ENCODE measurements at regions not wholly inside any gene's neighbourhood (a gene's known extent, or its start where the extent isn't known, plus 50 kb on each side); places are given as distances from the start of the nearest gene placed in this dataset.

DNA sequence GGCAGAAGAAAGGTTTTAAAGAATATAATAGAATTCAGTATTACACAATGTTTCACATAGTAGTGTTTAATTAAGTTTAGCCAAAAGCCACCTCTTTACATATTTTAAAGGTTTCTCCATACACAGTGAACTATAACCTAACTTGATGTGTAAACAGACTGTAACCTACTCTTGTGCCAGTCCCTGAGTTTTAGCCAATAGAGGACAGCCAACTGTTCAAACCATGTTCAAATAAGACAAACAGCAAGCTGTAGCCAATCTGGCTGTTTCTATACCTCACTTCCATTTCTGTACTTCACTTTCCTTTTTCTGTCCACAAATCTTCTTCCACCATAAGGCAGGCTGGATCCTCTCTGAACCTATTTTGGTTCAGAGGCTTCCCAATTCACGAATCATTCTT lies 65.2 kb downstream of the TEX13C start:
- DNase-seq = no peak
- Histone ChIP-seq H3K27me3 (peaks cover 0 to 4% (median 0%) of the 10 kb centered on the region in 9 donors), H3K4me1 (no peaks in the 10 kb centered on the region), H3K27ac (no peak overlapping the region), H3K4me3 (no peak overlapping the region), H3K9me3 (no peaks in the 10 kb centered on the region), H3K36me3 (no peaks in the 10 kb centered on the region)
- ATAC-seq = no peak
- 40 to 64% (median 60%) methylated on average over 1 of the region's 1 CpG for whole genome bisulfite sequencing, 4 donors
- intact Hi-C loops (cut with DNase I) = no loop called here
- no peak for TF ChIP-seq POLR2A (IDR thresholded peaks at IDR 0.05)
- TF ChIP-seq, protein P1, sequence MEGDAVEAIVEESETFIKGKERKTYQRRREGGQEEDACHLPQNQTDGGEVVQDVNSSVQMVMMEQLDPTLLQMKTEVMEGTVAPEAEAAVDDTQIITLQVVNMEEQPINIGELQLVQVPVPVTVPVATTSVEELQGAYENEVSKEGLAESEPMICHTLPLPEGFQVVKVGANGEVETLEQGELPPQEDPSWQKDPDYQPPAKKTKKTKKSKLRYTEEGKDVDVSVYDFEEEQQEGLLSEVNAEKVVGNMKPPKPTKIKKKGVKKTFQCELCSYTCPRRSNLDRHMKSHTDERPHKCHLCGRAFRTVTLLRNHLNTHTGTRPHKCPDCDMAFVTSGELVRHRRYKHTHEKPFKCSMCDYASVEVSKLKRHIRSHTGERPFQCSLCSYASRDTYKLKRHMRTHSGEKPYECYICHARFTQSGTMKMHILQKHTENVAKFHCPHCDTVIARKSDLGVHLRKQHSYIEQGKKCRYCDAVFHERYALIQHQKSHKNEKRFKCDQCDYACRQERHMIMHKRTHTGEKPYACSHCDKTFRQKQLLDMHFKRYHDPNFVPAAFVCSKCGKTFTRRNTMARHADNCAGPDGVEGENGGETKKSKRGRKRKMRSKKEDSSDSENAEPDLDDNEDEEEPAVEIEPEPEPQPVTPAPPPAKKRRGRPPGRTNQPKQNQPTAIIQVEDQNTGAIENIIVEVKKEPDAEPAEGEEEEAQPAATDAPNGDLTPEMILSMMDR (IDR thresholded peaks at IDR 0.05) = no peak

DNA sequence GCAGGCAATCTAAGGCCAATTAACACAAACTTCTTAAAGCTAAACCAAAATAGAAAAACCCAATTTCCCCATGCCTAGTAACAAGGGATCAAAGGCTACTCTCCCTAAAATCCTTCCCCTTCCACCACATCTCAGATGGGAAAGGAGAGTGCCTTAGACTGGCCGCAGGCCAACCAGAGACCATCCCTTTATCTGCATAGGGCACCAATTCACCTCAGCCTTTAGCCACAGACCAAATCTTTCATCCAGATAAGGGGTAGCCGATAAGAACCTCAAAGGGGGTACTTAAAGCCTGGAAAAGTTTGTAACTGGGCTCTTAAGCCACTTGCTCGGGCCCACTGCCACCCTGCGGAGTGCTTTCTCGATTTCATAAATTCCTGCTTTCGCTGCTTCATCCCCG lies 68.3 kb downstream of the TEX13C start:
- 42 to 58% (median 48%) methylated on average over 7 of the region's 7 CpGs for WGBS, 4 donors
- Histone ChIP-seq H3K36me3 (no peaks in the 10 kb centered on the region), H3K9me3 (no peaks in the 10 kb centered on the region), H3K4me1 (no peaks in the 10 kb centered on the region), H3K27me3 (peaks cover 0 to 4% (median 0%) of the 10 kb centered on the region in 9 donors), H3K27ac (no peak overlapping the region), H3K4me3 (no peak overlapping the region)
- ATAC-seq (no peak), DNase-seq (no peak)
- intact Hi-C loops (cut with DNase I) = no loop called here
- TF ChIP-seq POLR2A (IDR thresholded peaks at IDR 0.05) = no peak
- TF ChIP-seq, protein P1 (IDR thresholded peaks at IDR 0.05) = no peak

DNA sequence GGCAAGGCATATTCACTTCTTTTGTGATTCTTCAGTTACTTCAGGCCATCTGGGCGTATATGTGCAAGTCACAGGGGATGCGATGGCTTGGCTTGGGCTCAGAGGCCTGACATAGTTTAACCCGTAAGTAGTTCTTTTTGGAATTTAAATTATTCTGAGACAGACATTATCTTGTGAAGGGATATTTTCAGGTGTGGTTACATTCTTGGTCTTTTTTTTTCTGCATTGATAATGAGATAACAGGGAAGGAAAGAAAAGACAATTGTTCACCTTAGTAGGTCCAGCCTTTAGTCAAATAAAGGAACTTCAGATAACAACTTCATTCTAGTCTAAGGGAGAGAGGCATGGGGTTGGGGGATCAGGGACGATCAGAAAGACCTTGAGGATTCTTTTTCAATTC lies 74.8 kb downstream of the TEX13C start:
- no peaks in the 10 kb centered on the region for H3K4me1 ChIP-seq
- TF ChIP-seq, protein P1 (IDR thresholded peaks at IDR 0.05) = no peak
- TF ChIP-seq POLR2A (IDR thresholded peaks at IDR 0.05) = no peak
- no peak overlapping the region for H3K4me3 ChIP-seq
- DNase-seq (no peak), ATAC-seq (no peak)
- intact Hi-C loops (cut with DNase I) = no loop called here
- WGBS, 4 donors = 70 to 81% (median 77%) methylated on average over 4 of the region's 4 CpGs
- H3K36me3 ChIP-seq = no peaks in the 10 kb centered on the region
- H3K27ac ChIP-seq = no peak overlapping the region
- H3K27me3 ChIP-seq = no peaks in the 10 kb centered on the region
- no peaks in the 10 kb centered on the region for H3K9me3 ChIP-seq

DNA sequence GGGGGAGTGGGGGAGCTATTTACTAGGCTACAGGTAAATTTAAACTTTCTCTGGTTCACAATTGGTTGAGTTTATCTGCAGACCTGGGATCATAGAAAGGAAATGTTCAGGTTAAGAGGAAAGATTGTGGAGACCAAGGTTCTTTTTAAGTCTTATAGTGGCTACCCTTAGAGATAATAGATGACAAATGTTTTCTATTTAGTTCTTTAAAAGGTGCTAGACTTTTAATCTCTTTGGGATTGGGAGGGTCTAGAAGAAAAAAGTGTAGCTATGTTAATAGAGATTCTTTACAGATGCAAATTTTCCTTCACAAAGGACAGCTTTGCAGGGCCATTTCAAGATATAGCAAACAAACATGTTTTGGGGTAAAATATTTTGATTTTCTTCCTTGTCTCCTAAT lies 76.0 kb downstream of the TEX13C start:
- intact Hi-C loops (cut with DNase I) = no loop called here
- TF ChIP-seq POLR2A (IDR thresholded peaks at IDR 0.05) = no peak
- TF ChIP-seq, protein P1 (IDR thresholded peaks at IDR 0.05) = no peak
- Histone ChIP-seq H3K27me3 (no peaks in the 10 kb centered on the region), H3K4me3 (no peak overlapping the region), H3K9me3 (no peaks in the 10 kb centered on the region), H3K4me1 (no peaks in the 10 kb centered on the region), H3K27ac (no peak overlapping the region), H3K36me3 (no peaks in the 10 kb centered on the region)
- DNase-seq (no peak), ATAC-seq (no peak)

All from heart left ventricle (tissue), 16 donors.